ENCODE measurements at regions not wholly inside any gene's neighbourhood (a gene's known extent, or its start where the extent isn't known, plus 50 kb on each side); places are given as distances from the start of the nearest gene placed in this dataset.

GRCh38 chr15:55033574-55033973 lies 163.2 kb downstream of the RSL24D1 start:
- ChIA-PET CTCF (no interaction called here), POLR2A (no interaction called here)

DNA sequence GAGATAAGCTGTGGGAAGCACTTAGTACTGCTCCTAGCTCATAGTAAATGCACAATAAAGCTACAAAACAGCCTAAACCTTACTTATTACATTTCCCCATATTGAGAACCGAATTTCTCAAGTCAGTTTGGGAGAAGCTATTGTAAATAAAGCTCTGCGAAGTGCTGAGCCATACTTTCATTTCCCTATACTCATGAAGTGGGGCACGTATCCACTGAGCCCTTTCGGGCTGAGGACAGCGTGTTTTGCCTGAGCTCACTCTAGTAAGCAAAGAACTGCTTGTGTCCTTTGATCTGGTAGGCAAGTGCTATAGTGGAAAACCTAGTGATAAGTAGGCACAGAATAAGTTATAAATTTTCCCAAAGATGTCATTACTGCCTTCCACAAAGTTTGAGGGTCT lies 165.0 kb downstream of the RSL24D1 start:
- ChIA-PET POLR2A (no interaction called here), CTCF (no interaction called here)

DNA sequence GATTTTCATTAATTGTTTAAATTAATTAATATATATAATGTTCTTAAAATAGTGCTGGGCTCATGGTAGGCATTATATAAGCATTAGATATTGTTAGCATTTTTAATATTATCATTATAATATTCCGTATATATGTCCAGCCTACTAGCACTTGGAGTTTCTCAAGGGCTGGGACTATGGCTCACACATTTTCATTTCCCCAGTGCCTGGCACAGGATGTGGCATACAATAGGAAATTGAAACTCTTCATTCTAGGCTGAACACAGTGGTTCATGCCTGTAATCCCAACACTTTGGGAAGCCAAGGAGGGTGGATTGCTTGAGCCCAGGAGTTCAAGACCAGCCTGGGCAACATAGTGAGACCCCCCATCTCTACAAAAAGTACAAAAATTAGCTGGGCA lies 170.4 kb downstream of the RSL24D1 start:
- ChIA-PET POLR2A (no interaction called here), CTCF (no interaction called here)

DNA sequence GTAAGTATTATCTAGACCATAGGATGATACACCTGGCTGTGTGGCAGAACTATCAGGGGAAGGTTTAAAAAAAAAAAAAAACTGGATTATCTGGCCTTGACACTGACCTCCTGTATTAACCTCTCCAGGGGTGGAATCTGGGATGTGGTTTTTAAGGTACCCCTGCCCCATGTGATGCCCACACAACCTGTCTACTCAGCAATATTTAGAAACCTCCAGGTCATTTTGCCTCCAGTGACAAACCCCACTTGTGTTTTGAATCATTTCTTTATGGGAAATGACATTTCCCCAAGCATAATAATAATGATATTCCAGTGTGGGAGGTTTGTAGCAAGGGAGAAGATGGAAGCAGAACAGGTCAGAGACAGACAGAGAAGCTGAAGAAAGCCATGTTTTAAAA lies 179.1 kb downstream of the RSL24D1 start:
- ChIA-PET CTCF (no interaction called here), POLR2A (no interaction called here)

- ChIA-PET CTCF (no interaction called here), POLR2A (no interaction called here)
Observed at GRCh38 chr15:55016225-55016624, 180.5 kb downstream of the RSL24D1 start.

DNA sequence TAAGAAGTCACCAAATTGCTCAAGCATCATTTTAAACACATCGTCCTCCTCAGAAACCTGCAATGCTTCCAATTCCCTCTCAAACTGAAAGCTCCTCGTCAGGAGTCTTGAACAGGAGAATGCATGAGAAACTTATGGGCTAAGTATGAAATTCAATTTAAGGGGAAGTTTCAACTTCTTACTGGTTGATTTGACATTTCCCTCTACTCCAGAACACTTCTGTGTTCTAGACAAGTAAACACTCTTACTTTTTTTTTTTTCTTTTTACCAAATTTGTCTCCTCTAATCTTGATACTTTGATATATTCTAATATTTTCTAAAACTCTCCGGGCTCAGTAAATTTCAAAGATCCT lies 181.7 kb downstream of the RSL24D1 start:
- ChIA-PET POLR2A (no interaction called here), CTCF (no interaction called here)

- ChIA-PET POLR2A (no interaction called here), CTCF (no interaction called here)
Observed at GRCh38 chr15:55014391-55015092, 182.2 kb downstream of the RSL24D1 start.

DNA sequence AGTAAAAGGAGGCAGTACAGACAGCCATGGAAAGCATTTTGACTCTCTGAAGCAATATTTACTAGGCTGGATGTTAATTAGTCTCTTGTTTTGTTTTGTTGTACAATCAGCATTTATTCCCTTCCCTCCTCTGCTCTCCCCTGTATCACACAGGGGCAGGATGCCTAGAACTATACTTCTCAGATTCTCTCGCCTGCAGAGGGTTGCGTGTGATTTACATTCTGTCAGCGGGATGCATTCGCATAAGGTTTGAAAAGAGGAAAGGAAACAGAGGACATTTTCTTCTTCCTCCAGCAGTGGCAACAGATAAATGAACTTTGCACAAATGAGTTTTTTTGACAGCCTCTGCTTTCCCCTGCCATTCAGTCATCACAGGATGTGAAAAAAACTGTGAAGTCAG lies 188.3 kb downstream of the RSL24D1 start:
- POLR2A ChIA-PET: no interaction called here
- CTCF ChIA-PET: no interaction called here

DNA sequence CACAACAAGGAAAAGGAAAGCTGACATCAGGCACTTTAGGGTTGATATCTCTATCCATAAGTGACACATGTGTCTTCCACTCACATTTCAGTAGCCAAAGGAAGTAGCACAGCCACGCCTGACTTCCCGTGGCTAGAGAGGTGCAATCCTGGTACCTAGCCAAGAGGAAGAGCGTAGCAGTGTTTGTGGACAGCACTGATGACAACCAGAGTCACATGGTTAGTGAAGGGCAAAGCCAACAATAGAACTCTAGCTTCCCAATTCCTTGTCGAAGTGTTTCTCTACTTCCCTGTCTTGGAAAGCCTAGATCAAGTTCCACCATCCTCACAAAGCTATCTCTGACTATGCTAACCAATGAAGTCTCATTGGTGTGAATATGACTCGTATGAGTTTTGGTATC lies 189.2 kb downstream of the RSL24D1 start:
- POLR2A ChIA-PET: no interaction called here
- CTCF ChIA-PET: no interaction called here

- POLR2A ChIA-PET: no interaction called here
- CTCF ChIA-PET: no interaction called here
Observed at GRCh38 chr15:55005679-55006078, 191.1 kb downstream of the RSL24D1 start.

DNA sequence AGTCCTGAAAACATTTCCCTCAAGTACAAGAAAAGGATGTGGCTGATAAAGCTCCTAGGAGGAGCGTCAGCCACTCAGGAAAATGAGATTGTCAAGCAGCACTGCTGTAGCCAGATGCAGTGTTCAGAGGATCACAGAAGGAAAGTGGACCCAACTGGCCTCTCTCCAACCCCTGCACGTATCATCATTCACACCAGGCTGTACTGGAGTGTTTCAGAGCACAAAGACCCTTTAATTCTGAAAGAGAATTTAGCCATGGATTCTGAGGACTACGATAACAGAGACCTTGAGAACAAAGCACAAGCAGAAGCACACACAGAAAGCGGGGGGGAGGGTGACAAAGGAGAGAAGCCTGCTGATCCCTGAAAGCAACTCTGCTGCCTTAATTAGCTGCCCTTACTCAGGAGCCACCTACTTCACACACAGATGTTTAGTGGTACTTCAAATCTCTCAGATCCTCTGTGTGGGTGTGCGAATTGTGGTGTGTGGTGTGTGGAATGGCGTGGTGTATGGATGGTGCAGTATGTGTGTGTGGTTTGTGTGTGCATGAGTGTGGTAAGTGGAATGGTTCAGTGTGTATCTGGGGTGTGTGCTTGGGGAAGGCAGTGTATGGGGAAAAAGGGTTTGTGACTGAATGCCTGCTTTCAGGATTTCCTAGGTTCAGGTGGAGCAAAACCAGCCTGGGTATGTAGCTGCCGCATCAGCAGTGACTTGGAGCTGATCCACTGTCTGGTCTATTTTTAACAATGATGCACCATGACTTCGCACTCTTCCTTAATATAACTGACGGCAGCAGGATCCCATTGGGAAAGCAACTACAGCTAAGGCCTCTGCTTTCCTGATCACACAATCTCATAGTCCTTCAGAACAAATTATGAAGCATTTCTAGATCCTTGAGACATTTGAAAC lies 192.5 kb downstream of the RSL24D1 start:
- POLR2A ChIA-PET: no interaction called here
- CTCF ChIA-PET: no interaction called here

DNA sequence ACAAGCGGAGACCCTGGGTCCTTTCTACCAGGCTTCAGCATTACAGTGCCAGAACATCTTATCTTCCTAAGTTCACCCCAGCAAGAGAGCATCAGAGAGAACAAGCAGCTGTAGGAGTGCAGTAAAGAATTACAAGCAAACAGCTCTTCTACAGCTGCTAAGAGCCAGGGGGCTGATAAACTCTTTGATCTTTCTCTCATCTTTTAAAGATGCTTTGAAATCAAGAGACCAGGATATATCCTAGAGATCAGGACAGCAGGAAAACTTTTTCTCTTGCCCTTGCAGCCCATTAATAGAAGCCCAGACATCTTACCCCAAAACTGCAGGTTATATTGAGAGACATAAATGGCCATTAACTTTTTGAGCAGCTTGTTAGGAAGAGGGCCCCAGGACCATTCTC lies 198.1 kb downstream of the RSL24D1 start:
- ChIA-PET POLR2A (no interaction called here), CTCF (no interaction called here)

DNA sequence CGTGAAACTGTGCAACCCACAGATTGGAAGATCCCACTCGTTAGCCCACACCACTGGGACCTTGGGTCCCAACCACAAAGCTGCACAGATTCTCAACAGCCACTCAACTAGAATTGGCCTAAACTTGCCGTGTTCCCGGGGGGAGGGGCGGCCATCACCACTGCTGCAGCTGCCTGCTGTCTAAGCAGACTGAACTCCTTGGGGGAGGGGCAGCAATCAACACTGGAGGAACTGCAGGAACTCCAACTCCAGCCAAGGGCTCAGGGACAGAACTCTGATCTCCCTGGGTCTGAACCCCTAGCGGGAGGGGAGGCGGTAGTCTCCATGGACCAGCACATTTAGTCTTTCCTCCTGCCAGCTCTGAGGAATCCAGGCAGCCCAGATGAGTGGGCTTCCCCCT lies 205.9 kb downstream of the RSL24D1 start:
- ChIA-PET POLR2A (no interaction called here), CTCF (no interaction called here)

- ChIA-PET POLR2A (no interaction called here), CTCF (no interaction called here)
Observed at GRCh38 chr15:54987881-54988280, 208.9 kb downstream of the RSL24D1 start.

DNA sequence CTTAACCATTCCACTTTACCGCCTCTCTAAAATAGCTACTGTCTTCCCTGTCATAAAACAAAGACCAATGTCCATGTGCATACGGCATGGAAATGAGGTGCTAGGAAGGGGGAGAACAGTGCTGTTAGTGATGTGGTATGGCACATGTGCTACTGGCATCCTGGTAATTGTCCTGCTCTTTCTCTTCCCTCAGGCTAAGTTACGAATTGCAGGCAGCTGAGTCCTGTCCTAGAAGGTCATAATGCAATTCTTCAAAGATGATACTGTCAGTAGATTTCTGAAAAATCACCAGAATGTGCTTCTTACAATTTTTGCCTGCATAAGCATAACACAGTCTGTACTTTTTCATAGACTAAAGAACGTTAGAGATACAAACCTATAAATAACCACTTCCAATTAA lies 216.8 kb downstream of the RSL24D1 start:
- ChIA-PET POLR2A (no interaction called here), CTCF (no interaction called here)

DNA sequence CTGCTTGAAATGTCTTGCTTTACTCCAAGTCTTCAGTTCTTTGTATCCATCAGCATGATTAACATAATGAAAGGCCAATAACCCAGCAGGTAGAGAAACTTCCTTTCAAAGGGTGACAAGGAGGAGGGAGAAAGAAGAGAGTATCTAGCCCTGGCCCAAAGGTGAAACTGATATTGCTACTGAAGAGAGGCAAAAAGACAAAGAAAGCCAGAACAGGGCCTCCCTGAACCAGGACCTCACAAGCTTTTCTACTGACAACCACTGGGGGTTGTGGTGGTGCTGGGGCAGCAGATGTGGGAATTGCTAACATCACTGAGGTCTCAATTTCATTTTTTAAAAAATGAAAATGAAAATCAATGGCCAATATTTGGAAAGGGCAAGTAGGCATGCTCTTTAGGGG lies 234.1 kb downstream of the RSL24D1 start:
- POLR2A ChIA-PET: no interaction called here
- CTCF ChIA-PET: no interaction called here

DNA sequence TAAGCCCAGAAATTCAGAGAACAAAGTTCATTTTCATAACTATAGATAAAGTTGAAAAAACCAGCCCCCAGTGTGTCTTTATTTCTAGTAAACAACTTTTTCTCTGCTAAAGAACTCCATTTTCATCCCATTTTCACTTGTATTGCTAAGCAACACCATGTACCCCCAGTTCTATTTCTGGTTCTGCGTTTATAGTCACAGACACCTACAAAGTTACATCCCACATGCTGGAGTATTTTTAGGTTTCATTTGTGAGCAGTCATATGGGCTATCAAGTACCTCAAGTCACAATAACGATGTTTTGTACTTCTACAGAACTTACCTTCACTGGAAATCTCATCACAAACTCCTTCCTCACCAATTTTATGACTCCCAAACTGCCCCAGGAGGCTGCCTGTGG lies 236.5 kb downstream of the RSL24D1 start:
- CTCF ChIA-PET: no interaction called here
- POLR2A ChIA-PET: no interaction called here

DNA sequence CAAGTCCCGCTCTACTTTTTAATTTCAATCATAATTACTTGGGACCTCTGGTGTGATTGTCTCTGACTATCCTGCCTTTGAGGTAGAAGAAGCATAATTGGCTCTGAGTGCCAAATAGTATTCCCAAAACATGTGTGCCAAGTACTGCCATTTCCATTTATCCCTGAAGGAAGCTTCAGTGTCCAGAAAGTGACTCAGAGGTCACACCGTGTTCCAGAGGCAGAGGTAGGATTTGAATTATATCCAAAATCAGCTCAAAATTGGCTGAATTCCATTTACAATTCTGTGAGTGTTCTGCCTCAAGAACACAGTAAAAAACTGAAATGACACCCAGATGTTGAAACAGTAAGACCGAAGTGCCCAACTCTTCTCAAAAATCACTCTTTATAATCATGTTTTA lies 255.3 kb downstream of the RSL24D1 start:
- ChIA-PET CTCF (no interaction called here), POLR2A (no interaction called here)

DNA sequence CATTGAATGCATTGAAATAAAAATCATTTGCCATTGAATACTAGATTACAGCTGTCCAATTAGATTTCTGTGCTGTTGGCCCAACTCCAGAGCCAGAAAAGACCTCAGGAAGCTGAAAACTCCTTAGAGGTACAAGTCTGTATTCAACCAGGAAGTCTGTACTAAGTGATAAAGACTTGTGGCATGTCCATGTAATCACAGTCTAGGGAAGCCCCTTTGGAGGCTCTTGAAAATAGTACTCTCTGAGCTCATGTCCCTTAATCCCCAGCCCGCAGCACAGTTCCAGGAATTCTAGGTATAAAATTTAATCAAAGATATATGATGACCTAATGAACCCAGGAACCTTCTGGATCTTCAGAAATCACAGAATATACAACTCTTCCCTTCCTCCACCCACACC lies 279.4 kb downstream of the RSL24D1 start:
- ChIA-PET POLR2A (no interaction called here), CTCF (no interaction called here)

DNA sequence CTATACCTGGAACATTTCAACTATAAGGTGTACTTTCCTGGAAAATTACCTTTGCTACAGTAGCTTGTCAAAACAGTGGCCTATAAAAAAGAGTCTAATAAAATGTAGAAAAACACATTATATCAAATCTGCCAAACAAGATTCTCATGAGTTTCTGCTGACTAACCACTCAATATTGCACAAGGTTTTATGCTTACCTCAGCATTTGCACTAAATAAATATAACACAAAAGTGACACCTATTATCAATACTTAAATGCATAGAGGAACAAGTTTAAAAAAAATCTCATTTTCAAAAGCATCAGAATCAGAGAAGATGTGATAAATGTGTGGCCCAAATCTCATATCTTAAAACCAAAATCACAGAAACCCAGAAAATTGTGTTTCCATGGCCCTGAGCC lies 281.4 kb downstream of the RSL24D1 start:
- ChIA-PET POLR2A (no interaction called here), CTCF (no interaction called here)

GRCh38 chr15:54884312-54884711 lies 312.4 kb downstream of the RSL24D1 start:
- CTCF ChIA-PET: no interaction called here
- POLR2A ChIA-PET: no interaction called here

- ChIA-PET POLR2A (no interaction called here), CTCF (no interaction called here)
Observed at GRCh38 chr15:54859982-54860381, 336.8 kb downstream of the RSL24D1 start.

All from activated CD8-positive, alpha-beta memory T cell treated with anti-CD3 and anti-CD28 coated beads for 36 hours (primary cell).